HG03575 (cell line): ENCODE measurements at regions not wholly inside any gene's neighbourhood (a gene's known extent, or its start where the extent isn't known, plus 50 kb on each side); places are given as distances from the start of the nearest gene placed in this dataset.

Experiments used
- ATAC-seq: cut with Tn5 transposase; IDR thresholded peaks from one replicate; pipeline ENCODE4 v1.9.1; 2021; ENCODE audit not compliant: unreplicated experiment, insufficient number of reproducible peaks, low FRiP score; ENCODE audit errors: extremely low read depth

DNA sequence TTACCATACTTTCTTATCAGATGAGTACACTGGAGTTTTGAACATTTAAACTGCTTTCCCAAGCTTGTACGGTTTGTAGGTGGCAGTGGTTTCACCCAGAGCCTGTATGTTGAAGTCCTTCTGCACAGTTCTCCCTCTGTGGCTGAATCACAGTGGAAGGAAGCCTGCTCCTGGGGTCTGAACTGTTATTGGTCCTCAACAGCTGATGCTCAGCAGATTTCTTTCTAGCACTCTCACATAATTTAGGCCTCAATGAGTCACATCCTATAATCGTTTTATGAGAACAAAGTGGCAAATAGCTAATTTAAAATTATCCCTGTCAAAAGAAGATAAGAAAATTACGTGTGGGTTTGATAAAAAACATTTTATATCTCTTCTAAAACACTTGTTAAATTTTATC lies 229.7 kb downstream of the TLE4 start:
- no peak for ATAC-seq

DNA sequence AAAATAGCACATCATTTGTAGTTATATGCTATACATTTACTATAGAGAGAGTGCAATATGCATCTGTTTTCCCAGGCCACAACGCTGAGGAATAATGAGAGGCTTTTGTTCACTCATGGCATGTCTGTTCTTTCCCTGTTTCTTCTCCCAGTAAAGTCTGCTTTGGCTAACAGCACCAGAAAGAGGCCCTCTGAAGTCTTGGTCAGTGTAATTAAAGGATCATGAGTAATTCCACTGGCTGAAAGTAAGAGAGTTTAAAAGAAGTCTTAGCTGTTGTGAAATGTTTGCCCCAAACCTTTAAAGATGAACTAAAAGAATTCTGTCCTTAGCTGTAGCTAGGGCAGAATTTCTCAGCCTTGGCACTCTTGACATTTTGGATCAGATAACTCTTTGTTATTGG lies 228.8 kb downstream of the TLE4 start:
- ATAC-seq: no peak

GRCh38 chr9:79799691-79800335 lies 228.0 kb downstream of the TLE4 start:
- no peak for ATAC-seq

- ATAC-seq: no peak
Measured at GRCh38 chr9:79798450-79798849, 226.7 kb downstream of the TLE4 start.

DNA sequence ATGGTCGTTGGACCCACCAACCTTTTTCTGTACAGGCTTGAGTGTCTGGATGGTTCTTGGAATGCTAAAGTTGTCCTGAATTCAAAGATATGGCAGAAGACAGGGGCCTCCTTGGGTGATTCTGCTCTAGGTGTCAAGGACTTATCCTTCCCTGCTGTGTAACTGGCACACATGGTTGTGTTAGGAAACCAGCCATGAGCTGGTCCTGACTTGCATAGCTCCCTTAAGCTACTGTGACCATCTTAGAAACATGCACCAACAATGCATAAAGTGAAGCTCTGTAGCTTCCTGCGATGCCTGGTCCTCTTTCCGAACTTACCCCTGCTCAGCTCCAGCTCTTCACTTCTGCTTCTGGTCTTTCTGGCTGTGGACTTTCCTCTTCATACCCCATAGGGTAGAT lies 224.6 kb downstream of the TLE4 start:
- ATAC-seq: no peak

DNA sequence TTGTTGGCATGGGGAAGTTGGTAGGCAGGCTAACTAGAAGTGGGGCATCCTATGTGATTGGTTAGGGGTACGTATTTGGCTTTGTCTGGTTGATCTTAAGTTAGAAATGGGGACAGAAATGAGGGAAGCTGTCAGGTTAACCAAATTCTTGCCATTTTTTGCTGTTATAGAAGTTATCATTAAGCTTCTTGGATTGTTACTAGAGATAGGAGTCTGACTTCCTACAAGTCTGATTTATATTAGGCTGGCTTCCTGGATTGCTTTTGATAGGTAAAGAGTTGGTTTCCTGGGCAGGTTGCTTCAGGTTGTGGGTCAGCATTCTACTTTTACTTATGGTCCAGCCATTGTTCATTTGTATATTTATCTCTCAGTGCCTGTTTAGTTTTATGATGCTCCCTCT lies 216.9 kb downstream of the TLE4 start:
- no peak for ATAC-seq

GRCh38 chr9:79781263-79781662 lies 209.5 kb downstream of the TLE4 start:
- ATAC-seq: no peak

GRCh38 chr9:79780559-79780958 lies 208.8 kb downstream of the TLE4 start:
- ATAC-seq: no peak

DNA sequence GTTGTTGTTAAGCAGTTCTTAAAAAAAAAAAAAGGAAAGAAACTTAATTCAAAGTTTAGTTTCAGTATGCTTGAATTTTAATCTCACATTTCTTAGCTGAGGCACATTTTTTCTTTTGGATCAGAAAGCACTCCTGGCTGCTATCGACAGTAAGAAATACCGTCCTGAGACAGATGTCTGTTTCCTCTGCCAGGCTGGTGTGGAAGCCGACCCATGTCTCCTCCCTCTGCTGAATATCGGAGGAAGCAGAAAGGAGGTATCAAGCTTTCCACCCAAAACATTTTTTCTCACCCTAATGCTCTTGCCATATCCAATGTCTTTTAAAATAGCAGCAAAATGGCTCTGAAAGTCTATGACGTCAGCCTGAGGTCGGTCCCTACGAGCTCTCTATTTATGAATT lies 208.1 kb downstream of the TLE4 start:
- no peak for ATAC-seq

GRCh38 chr9:79778581-79778980 lies 206.8 kb downstream of the TLE4 start:
- ATAC-seq: no peak

GRCh38 chr9:79776581-79776980 lies 204.8 kb downstream of the TLE4 start:
- ATAC-seq: no peak
